SKM-1 treated with dmso at 0.1 percent for 144 hours (cell line): ENCODE measurements at regions not wholly inside any gene's neighbourhood (a gene's known extent, or its start where the extent isn't known, plus 50 kb on each side); places are given as distances from the start of the nearest gene placed in this dataset.

Experiments used
- DNase-seq: peaks from one replicate; lab custom pipeline; 2025; ENCODE audit not compliant: unreplicated experiment; lab: John Stamatoyannopoulos, UW

DNA sequence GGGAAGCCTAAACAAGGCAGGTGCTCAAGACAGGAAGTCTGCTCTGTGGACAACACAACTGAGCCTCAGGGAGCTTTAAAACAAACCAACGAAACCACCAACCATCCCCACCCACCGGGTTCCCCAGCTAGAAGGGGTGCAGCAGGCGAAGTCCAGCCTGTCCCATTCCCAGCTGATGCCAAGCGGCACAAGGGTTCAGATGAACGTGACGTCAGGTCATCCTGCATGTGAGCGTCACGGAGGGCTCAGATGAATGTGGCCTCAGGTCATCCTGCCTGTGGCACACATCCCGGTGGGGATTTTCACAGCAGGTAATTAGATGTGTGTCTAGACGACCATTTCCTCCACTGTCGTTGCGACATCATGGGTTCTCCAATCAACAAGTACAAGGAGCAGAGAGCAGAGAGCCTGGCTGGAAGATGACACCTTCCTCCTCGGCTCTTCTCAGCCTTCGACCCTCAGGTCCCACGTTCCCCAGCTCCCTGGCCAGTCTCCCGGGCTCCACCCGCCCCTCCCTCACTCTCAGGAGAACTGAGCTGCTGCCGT is 246.5 kb downstream of the FOXL1 start:
- DNase-seq, result no peak

DNA sequence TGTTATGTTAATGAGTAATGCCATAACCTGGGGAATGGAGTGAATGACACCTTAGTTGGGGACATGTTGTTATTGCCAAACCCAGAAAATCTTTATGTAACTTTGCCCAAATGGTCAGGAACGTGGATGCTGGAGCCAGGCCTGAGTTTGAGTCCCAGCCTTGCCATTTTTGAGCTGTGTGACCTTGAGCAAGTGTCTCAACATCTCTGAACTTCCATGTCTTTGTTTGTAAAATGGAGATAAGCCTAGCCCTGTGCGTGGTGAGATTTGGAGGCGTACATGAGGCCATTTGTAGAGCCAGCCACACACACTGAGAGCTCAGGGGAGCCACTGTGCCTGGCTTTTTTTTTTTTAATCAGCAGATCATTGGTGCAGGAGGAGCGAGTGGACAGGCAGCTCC is 247.3 kb downstream of the FOXL1 start:
- no peak for DNase-seq

DNA sequence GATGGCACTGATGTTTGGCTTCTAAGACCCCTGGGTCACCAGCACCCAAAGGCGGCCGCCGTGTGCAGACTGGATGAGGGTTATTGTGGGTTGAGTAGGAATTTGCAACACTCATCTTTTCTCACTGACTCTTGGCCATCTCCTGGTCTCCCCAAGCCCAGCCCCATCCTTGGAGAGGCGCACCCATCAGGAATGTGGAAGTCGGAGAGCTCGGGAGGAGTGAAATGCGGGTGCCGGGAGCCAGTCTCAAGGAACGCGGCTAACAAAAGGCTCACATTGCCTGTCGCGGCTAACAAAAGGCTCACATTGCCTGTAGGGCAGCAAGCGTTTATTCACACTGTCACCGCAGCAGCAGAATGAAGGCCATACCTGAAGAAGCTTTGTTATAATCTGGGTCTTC is 248.6 kb downstream of the FOXL1 start:
- DNase-seq, result no peak

DNA sequence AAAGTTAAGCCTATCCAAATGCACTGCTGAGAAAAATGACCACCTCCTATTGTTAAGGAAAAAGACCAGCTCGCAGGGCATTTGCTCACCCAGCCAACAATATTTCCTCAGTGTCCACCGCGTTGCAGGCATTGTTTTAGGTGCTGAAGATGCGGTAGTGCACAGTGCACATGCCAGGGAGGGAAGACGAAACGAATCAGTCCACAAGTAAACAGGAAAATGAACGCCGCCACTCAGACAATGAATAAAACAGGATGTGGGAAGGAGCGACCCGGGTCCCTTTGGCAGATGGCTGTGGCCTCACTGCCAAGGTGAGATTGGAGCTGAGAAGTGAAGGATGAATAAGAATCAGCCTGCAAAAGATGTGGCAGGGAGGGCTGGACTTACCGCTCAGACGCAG is 249.2 kb downstream of the FOXL1 start:
- no peak for DNase-seq

DNA sequence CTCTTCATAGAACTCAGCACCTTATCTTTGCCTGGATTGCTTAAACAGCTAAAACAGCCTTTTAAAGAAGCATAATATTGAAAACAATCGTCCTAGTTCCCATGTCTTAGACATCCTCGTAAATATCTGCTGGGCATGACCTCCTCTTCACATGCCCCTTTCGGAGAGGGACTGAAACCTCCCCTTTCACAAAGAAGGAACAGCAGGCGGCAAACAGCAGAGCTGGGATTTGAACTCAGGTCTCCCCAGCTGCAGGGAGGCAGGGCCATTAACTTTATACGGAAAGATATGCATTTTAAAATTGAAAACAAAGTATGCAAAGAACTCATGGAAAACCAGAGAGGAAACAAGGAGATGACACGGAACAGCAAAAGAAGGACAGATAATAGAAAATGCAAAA is 249.9 kb downstream of the FOXL1 start:
- no peak for DNase-seq

DNA sequence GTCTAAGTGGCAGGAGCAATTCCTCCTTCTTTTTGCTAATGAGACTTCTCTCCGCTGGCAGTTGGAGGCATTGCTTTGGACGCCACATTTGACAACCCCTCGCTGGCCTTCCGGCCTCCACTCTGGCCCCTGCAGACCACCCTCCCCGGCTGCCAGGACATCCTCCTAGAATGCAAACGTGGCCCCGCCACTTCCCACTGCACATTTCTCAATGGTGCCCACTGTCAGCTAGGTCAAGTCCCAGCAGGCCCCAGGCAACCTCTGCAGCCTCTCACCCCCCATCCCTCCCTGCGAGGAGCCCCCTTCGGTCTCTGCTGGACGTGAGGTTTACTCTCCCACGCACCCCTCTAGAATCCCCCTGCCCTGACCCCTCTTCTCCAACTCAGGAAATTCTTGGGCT is 250.3 kb downstream of the FOXL1 start:
- no peak for DNase-seq

DNA sequence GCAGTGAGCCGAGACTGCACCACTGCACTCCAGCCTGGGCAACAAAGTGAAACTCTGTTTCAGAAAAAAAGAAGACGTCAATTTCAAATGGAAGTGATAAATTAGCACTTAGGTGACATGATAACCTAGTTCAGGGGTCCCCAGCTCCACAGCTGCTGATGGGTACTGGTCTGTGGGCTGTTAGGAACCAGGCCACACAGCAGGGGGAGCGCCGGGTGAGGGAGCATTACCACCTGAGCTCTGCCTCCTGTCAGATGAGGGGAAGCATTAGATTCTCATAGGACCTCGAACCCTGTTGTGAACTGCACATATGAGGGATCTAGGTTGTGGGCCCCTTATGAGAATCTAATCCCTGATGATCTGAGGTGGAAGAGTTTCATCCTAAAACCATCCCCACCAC is 253.0 kb downstream of the FOXL1 start:
- no peak for DNase-seq

DNA sequence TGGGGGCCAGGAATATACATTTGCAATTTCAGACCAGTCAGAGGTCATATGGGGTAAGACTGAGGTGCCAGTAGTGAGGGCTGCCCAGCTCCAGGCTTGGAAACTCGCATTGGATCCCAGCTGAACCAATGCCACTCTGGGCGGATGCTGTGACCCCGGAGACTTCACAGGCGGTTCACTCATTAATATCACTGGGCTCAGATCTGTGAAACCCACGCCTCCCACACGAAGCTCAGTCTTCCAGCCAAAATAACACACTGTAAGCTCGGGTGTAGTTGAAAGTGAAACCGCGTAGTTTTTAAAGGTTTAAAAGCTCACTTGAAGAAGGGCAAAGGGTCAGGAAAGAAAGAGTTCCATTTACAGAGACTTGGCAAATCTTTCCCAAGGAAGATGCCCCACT is 254.8 kb downstream of the FOXL1 start:
- DNase-seq, result no peak

DNA sequence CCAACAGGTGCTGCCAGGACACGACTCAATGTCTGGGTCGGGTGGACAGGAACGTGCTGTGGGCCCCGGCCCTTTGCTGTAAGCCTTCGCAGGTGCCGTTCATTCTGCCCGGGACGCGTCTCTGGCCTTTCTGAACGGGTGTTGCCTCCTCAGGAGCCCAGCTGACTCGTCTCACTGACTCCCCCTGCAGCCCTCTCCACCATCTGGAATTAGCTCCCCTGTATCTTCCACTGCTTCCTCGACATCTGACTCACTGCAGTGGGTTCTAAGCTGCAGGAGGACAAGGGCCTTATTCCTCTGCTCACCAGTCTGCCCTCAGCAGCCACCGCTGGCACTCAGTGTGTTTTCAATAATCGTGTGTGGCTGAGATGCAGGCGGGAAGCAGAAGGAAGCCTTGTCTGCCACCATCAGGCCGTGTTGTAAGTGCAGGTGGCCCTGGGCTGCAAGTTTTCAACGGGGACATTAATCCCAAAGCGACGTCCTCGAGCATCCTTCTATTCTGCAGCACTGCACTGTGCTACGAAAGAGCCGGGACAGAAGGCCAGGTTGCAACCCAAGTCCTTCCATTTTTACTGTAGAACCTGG is 256.2 kb downstream of the FOXL1 start:
- DNase-seq, result no peak

DNA sequence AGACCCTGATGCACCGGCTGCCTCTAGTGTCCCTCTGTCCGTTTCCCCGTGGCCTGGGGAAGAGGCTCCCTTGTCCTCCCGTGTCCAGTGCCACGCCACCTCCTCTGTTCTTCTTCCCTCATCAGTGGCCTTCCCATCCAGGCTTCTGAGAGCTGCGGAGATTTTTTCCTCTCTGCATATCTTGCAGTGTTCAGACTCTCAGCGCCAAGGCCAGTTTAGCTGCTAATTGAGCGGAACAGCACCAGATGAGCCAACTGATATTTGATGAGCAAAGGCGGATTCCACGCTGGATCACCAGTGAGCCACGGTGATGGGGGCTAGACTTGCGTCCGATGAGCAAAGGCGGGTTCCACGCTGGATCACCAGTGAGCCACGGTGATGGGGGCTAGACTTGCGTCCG is 257.6 kb downstream of the FOXL1 start:
- DNase-seq, result no peak

DNA sequence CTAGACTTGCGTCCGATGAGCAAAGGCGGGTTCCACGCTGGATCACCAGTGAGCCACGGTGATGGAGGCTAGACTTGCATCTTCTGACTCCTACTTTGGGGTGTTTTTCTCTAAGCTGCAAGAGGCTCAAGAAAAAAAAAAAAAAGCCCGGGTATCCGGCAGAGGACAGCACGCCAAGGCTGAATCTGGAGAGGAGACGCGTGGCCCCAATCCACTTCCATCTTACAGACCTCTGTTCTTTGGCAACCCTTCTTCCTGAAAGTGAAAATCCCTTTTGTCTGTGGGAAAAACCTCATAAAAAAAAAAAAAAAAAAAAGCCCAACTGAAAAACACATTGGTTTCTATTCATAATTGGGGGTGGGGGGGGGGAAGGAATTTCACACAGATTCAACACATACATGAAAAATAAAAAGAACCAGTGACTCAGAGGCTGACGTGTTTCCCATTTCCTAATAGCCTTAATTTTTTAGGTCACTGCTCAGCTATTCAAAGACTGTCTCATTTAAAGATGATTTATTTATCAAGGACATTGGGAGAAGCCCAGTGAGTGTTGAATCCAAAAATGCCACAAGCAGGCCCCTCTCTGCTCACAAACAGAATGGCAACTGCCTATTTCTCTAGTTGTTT is 258.3 kb downstream of the FOXL1 start:
- no peak for DNase-seq

DNA sequence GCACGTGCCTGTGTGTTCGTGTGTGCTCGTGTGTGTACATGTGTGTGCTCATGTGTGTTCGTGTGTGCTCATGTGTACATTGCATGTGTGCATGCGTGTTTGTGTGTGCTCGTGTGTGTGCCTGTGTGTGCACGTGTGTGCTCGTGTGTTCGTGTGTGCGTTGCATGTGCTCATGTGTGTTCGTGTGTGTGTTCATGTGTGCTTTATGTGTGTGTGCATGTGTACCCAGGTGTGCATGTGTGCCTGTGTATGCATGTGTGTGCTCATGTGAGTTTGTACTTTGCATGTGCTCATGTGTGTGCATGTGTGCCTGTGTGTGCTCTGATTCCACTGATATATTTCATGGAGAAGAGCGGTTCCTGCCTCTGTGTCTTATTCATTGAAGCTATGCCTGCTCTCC is 265.5 kb downstream of the FOXL1 start:
- DNase-seq, result no peak

DNA sequence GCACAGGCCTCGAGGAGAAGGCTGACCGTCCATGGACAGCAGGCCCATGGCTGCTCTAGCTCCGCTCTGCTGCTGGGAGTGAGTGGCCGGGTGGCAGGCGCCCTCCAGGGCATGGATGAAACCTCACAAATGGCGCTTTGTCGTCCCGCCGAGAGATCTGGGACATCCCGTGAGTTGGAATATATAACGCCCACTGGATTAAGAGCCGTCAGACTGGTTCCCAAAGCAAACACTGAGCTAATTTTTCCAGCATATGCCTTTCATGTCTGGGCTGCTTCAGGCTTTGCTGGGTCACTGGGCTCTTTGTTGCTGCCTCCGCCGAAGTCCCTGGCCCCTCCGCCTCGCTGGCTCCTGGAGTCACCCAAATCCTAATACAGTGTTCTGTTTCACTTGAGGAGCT is 266.3 kb downstream of the FOXL1 start:
- DNase-seq, result no peak

DNA sequence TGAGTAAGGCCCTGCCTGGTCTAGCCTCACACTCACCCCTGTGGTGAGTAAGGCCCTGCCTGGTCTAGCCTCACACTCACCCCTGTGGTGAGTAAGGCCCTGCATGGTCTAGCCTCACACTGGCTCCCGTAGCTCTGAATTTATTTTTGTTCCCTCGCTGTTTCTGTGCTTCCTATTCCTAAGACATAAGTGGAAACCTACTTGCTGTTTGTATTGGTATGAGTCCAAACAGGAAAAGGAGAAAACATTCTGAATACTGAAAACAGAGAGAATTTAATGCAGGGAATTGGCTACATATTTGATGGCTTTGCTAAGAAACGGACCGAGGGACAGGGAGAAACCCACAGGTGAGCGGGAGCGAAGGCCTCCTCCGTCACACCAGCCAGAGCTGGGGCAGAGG is 267.8 kb downstream of the FOXL1 start:
- no peak for DNase-seq

DNA sequence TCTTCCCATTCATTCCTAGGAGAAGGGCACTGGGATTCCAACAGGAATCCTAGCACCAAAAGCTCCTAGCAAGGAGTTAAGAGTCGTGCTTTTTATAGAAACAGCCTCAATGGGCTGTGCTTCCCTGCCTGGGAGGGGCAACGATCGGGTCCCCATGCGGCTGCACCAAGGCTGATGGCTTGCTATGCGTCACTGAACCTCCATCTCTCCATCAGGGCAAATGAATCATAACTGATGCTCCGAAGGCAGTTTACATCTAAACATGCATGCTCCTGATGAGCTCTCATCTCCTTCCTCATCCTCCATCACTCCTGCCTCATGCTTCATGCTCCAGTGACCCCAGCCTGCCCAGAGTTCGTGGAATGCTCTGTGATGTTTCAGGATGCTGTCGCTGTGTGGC is 270.5 kb downstream of the FOXL1 start:
- DNase-seq, result no peak

DNA sequence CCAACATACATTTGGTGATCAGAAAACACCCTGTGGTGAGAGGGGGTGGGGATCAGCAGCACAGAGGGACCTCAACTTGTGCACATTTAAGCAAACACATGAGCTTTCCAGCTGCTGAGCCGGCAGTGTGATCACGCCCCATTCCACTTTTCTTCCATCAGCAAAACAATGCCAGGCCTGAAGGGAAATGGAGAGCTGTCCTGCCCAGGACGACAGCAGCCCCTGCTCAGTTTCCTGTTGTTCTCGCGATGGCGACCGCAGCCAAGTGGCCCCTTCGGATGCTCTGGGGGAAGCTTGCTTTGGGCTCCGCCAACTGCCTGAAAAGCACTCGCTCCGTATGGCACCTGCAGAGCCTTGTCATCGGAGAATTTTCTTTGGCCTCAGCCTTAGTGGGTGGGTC is 272.3 kb downstream of the FOXL1 start:
- DNase-seq, result no peak

DNA sequence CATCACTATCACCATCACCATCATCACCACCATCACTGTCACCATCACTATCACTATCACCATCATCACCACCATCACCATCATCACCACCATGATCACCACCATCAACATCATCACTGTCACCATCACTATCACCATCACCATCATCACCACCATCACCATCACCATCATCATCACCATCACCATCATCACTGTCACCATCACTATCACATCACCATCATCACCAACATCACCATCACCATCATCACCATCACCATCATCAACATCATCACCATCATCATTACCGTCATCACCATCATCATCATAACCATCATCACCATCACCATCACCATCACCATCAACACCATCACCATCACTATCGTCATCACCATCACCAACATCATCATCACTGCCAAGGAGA is 273.8 kb downstream of the FOXL1 start:
- DNase-seq, result no peak

DNA sequence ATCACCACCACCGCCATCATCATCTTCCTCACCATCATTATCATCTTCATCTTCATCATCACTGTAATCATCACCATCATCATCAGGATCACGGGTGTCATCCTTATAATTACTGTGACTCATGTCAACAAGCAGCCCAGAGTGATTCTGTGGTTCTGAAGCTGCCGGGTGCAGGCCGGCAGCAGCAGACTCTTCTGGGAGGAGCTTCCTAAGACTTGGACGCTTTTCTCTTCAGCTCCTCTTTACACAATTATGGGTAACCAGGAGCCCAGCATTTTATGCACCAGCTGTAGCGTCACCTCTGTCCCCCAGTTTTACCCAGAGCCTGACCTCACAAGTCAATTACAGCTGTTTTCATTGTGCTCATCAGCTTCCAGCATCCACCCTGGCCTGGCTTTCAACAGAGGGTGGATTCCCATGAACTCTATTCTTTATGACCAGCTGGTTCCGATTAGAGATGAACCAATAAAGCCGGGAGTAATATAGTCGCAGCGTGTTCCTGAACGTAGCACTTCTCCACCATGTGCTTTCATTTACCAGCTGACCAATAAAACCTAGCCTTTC is 275.8 kb downstream of the FOXL1 start:
- no peak for DNase-seq

DNA sequence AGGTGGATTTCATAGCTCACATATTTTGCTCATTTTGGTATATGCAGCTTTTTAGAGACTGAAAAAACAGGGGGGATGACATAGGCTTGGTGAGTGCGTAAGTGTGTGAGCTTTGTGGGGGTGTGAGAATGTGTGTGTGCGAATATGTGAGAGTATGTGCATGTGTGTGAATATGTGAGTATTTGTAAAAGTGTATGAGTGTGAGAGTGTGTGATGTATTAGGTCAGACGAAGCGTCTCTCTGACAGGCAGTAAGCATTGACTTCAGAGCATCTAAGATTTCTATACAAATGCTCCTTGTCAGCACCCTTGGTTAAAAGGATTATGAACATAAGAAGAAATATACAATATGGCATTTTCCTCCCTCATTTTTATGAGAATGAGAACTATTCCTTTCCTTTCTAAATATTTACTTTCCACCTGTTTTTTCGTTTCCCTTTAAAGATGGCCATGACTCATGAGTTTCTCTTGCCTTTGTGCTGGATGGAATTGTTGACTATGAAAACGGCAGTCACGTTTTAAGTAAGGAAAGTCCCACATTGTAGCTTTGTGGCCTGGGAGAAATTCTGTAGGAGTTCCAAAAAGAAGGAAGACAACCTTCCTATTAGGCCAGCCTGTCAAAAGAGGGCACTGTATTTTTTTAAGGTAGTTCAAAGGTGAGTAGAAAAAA is 276.4 kb downstream of the FOXL1 start:
- no peak for DNase-seq

DNA sequence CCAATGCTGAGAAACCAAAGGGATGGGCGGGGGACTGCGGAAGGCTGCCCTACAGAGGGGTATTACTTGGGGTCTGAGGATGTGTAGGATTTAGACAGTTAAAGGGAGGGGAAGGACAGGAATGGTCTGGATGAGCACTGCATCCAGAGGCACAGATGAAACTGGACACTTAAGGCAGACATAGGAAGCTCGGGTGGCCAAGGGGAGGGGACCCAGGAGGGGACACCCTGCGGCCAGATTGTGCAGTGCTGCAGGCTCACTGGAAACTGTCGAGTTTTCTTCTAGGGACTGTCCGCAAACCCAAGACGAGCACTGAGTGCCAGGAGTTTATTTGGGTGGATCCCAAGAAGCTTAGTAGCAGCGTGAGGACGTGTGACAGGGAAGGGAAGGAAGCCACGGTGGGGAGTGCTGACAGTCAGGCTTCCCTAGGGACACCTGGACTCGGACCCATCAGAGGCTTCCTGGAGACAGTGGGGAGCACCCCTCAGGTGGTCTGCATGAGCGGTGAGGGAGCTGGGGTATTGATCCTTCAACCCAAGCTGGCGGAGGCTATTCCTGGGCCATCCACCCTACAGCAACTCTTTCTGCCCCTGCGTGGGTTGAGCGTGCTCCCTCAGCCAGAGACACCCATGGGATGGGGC is 278.7 kb downstream of the FOXL1 start:
- DNase-seq, result no peak

DNA sequence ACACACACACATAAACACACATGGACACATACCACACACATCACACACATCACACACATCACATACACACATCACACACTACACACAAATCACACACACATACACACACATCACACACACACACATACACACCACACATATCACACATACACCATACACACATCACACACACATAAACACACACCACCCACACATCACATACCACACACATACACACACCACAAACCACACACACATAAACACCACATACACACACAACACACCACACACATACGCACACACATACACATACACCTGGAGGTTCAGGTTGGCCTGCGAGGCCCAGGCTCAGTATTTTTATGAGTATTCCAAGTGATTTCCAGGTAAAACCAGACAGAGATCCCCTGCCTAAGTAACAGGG is 279.5 kb downstream of the FOXL1 start:
- no peak for DNase-seq

DNA sequence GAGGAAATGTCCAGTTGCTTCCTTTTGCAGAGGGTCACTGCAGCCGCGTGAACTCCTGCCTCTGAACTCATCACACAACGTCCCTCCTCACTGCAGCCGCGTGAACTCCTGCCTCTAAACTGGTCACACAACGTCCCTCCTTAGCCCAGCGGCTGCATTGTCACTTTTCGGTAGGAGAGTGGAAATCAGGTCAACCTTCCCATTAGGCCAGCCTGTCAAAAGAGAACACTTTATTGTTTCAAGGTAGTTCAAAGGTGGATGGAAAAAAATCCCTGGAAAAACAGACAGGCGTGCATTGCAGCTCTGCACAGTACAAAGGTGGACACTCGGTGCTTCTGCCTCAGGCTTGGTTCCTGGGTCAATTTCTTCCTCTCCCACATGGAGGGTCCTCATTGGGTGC is 280.2 kb downstream of the FOXL1 start:
- no peak for DNase-seq
